Esophagus muscularis mucosa (tissue), 4 donors: ENCODE measurements at regions not wholly inside any gene's neighbourhood (a gene's known extent, or its start where the extent isn't known, plus 50 kb on each side); places are given as distances from the start of the nearest gene placed in this dataset.

Experiments
- EP300 ChIP-seq: sonication (generic); formaldehyde crosslinking; IDR thresholded peaks from one replicate; pipeline ENCODE4 v1.6.1; 2017; ENCODE audit warnings: antibody characterized with exemption
- POLR2A ChIP-seq: fragments of 450-650 bp; IDR thresholded peaks from one replicate; pipeline ENCODE4 v1.6.1; 2017; ENCODE audit warnings: antibody characterized with exemption, moderate library complexity, mild to moderate bottlenecking, low read depth
- TF ChIP-seq, protein P1 (sequence below), 3 experiments: fragments of 200-600 bp in 2 of 3; fragments of 450-650 bp in 1 of 3; sonication (generic) in 2 of 3; IDR thresholded peaks; one replicate each; pipeline ENCODE4 v1.5.1; 2017 to 2019; ENCODE audit warnings: antibody characterized with exemption in 3 of 3, mild to moderate bottlenecking in 2 of 3, moderate library complexity in 1 of 3

GRCh38 chr10:3364768-3365480, 192.3 kb upstream of the PITRM1 start:
- TF ChIP-seq, protein P1, sequence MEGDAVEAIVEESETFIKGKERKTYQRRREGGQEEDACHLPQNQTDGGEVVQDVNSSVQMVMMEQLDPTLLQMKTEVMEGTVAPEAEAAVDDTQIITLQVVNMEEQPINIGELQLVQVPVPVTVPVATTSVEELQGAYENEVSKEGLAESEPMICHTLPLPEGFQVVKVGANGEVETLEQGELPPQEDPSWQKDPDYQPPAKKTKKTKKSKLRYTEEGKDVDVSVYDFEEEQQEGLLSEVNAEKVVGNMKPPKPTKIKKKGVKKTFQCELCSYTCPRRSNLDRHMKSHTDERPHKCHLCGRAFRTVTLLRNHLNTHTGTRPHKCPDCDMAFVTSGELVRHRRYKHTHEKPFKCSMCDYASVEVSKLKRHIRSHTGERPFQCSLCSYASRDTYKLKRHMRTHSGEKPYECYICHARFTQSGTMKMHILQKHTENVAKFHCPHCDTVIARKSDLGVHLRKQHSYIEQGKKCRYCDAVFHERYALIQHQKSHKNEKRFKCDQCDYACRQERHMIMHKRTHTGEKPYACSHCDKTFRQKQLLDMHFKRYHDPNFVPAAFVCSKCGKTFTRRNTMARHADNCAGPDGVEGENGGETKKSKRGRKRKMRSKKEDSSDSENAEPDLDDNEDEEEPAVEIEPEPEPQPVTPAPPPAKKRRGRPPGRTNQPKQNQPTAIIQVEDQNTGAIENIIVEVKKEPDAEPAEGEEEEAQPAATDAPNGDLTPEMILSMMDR (IDR thresholded peaks at IDR 0.05) = no peak
- TF ChIP-seq POLR2A (no peak), EP300 (no peak)
